GM21576 (cell line): ENCODE measurements at regions not wholly inside any gene's neighbourhood (a gene's known extent, or its start where the extent isn't known, plus 50 kb on each side); places are given as distances from the start of the nearest gene placed in this dataset.
"Not testable (repeated sequence)": the region's sequence is repeated elsewhere in the genome, so short reads cannot be mapped to it uniquely, and the experiment has no call there.

Experiments
- ATAC-seq: cut with Tn5 transposase; IDR thresholded peaks from one replicate; pipeline ENCODE4 v1.9.1; 2021; ENCODE audit warnings: mild to moderate bottlenecking, moderate library complexity; ENCODE audit not compliant: unreplicated experiment

DNA sequence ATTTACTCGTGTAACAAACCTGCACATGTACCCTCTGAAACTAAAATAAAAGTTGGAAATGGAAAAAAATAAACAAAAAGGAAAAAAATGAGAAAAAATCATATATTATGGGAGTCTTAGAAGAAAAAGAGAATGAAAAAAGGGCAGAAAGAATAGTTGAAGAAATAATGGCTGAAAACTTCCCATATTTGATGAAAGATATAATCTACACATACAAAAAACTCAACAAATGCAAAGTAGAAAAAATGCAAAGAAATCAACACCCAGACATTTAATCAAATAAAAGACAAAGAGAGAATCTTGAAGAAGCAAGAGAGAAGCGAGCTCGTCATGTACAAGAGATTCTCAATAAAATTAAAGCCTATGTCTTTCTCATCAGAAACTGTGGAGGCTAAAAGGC is 73.8 kb downstream of the SLC25A46 start:
- no peak for ATAC-seq

DNA sequence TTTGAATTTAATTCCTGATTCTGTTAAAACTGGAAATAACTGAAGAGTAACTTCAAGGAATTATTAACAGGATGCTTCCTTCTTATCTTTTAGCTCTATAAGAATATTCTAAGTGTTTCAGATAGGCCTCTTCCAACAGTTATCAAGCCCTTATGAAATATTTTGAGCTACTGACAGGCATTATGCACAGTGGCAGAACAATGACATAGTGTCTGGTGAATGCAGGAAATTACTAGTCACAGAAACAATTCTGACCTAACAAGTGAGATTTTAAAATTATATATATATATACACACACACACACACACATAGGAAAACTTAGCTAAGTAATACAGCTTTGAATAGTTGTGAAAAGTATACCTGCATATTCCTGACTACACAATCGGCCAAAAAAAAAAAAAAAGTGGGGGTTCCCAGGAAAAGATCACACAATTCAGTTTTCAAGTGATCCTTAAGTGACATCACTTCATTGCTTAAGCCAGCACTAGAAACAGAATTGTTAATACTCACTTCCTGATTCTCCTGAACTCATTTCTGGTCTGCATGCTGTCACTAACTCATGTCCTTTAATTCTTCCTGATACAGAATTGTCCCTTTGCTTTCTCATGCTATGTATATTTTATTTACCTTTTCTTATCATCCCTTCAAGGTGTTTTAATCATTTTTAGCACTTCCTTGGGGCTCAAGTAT is 77.3 kb downstream of the SLC25A46 start:
- ATAC-seq: no peak

DNA sequence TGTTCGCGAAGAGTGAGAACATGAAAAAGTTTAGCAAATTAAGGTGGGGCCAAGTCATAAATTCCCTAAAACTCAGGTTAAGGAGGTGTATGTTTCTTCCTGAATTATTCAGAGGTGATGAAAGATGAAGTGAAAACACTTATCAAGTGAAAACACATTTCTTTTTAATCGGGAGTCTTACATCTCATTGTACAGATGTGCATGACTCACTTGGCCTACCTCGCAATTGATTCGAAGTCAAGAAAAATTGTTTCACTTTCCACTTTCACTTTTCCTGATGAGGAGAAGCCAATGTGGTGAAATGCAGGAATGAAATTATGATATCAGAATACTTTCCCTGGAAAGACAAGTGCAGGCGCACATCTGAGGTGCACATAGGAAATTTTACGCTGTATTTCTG is 78.7 kb downstream of the SLC25A46 start:
- ATAC-seq: no peak

DNA sequence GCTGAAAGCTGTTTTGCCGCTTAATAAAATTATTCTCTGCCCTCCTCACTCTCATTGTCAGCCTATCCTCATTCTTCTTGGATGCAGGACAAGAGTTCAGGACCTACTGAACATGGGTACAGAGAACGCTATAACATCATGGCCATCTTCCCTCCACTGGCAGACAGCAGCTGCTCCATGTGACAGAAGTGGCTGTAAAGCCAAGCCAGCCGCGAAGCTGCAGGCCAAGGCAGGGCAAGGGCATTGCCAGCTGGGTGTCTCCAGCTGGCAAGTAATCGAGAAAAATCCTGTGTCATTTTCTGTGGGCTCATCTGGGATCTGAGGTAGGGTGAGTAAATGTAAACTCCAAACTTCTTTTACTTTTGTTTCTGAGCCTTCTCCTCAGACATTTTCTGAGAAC is 84.8 kb downstream of the SLC25A46 start:
- no peak for ATAC-seq

DNA sequence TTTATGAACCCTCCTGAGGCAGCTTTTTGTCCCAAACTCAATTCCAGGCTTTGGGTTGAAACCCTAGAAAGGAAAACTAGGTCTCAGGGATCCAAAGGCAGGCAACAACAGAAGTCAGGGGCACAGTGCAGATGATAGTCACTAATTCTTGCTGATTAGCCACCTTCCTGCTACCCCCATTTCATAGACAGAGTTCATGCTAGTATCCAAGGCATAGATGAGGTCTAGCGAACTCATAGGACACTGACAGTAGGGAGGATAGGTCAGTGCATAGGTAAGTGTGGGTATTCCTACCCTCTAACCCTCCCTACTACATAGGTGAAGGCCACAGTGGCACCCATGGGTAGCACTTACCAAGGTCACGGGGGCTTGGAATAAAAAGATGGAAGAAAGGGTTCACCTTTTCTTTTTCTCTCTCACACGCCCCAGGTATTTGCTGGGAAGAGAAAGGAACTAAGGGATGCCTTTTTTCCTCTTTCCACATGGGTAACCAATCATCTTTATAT is 86.2 kb downstream of the SLC25A46 start:
- no peak for ATAC-seq

DNA sequence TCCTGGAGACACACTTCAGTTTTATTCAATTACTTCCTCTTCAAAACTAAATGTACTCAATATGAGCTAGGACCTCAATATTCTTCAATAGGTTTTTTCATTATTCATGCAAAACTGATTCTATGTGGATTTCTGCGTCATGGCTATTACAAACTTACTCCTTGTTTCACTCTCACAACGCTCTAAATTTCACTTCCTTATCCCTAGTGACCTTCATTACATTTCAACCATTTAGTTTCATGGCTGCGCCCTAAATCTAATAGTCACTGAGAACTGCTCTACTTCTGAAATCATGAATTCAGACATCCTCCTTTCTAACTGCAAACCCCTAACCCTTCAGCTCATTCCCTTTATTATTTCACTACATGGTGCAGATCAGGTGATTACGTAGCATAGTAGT is 93.9 kb downstream of the SLC25A46 start:
- ATAC-seq: no peak

DNA sequence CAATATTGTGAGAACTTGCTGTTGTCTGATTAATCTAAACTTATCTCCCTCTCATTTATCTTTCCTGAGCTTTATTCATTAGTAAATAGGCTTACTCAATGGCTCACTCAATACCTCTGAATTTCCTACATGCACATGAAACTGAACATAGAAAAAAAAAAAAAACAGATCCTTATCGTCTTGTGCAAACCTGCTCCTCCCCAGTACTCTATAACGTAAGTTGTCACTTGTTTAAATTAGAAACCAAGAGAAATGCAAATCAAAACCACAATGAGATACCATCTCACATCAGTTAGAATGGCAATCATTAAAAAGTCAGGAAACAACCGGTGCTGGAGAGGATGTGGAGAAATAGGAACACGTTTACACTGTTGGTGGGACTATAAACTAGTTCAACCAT is 96.1 kb downstream of the SLC25A46 start:
- not testable (repeated sequence) for ATAC-seq

DNA sequence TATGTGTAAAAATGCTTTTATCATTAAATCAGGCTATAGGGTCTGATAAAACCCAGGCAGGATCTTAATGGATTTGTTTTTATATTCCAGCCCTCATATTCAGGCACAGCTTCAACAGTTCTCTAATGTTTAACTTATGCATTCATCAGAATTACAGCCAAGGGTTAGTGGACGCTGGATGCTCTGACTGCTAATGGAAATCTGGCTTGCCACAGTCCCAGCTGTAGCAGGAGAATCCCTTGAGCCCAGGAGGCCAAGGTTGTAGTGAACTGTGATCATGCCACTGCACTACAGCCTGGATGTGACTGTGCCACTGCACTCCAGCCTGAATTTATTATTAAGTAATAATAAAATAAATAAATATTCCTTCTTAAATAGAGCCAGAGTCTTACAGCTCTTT is 98.0 kb downstream of the SLC25A46 start:
- no peak for ATAC-seq

DNA sequence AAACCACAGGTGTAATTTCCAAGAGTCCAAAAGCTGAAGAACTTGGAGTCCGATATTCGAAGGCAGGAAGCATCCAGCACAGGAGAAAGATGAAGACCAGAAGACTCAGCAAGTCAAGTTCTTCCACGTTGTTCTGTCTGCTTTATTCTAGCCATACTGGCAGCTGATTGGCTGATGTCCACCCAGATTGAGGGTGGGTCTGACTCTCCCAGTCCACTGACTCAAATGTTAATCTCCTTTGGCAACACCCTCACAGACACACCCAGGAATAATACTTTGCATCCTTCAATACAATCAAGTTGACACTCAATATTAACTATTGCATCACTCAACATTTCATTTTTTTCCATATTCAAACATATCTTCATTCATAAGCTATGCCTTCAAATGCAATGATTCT is 99.5 kb downstream of the SLC25A46 start:
- ATAC-seq: not testable (repeated sequence)

DNA sequence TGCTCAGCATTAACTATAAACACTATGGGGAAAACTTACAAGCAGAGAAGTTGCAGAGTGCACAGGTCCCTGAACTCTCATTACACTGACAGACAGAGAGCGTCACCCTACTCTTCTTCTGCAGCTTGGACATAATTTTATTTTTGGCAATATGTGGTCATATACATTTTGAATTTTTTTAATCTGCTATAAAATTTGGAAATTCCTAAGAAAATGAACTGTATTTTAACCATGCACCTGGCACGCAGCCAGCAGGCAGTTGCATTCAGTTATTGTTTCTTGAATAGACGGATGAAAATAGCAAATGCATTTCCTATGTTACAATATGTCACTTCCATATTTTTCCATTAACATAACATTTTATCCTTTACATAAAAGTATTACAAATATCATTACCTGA is 100.2 kb downstream of the SLC25A46 start:
- no peak for ATAC-seq

DNA sequence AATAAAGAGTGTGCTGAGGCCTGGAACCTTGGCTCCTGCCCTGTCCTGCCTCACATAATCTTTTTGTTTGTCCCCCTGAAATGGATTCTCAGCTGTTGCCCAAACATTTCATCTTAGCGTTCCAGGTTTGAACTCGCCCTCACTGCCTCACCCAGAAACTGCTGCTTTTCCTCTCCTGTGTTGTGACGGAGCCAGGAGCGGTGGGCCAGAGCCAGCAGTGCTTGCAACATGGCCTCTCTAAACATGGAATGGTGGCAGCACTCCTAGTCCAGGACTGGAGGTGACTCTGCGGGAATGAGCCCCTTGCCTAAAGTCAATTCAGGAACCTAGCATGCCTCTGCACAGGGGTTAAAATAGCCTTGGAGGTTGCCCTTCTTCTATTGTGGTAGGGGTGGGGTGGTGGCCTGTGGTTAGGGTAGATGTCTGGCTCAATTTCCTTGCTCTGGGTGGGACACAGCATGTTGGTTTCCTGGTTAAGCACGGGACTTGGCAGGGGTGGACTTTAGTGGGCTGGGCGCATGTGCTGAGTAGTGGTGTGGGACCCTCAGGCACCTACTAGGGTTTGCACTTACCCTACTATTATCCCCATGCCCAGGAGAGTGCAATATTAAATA is 101.6 kb downstream of the SLC25A46 start:
- no peak for ATAC-seq

DNA sequence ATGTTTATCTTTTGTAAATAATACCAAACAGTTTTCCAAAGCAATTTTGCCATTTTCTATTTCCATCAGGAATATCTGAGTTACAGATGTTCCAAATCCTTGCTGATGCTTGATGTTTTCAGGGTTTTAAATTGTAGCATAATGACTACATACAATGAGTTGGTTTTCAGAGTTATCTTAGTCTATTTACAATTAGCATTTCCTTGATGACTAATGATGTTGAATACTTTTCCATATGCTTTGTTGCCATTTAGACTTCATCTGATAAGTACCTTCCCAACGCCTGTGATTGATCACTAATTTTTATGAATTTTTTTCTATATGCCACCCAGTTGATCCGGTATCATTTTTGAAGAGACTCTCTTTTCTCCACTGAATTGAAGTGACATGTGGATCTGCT is 102.3 kb downstream of the SLC25A46 start:
- ATAC-seq: no peak

DNA sequence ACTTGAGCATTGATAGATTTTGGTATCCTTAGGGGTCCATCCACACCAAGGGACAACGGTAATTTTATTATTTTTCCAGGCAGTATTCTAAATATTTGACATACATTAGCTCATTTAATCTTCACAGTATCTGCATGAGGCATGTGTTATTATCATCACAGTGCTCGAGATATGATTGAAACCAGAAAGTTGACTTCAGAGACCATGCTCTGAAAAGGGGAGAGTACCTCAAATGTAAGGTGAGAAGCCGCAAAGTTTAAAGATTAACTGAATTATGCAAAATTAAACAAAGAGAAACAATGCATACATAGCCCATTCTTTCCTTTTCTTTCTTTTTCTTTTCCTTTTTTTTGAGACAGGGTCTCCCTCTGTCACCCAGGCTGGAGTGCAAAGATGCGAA is 104.1 kb downstream of the SLC25A46 start:
- no peak for ATAC-seq

DNA sequence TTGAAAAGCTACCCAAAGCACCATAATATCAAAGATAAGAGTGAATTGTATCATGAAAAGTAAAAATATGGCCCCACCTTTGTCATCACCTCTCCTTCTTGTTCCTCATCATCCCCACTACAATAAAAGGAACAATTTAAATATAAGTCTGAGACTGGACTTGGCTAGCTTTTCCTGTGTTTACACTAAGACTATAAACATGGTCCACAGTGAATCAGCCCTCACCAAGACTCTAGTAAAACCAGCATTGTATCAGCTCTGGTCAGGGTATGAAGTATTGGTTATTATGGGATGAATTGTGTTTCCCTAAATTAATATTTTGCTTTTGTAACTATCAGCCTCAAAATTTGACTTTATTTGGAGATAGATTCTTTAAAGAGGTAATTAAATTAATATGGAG is 105.4 kb downstream of the SLC25A46 start:
- no peak for ATAC-seq

DNA sequence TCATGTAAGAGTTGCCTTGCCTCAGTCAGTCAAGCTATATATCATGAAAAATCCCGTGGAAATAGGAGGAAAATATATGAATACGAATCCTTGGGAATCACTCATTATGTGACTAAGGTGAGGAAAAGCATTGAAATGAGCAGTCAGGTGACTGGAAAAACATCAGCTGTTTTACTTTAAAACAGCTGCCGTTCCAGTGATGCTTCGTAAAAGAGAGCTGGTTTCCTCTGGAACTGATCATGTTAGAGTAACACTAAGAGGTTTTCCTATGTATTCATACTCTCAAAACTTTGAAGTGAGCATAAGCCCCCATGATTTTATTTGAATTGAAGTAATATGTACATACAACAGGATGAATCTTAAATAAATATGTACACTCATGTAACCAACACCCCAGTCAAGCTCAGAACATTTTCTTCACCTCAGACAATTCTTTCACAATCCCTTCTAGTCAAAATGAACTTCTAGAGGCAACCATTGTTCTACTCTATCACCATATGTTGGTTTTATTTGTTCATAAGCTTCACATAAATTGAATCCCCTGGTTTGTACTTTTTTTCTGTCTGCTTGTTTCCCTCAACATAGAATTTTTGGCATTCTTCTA is 107.7 kb downstream of the SLC25A46 start:
- ATAC-seq: no peak

DNA sequence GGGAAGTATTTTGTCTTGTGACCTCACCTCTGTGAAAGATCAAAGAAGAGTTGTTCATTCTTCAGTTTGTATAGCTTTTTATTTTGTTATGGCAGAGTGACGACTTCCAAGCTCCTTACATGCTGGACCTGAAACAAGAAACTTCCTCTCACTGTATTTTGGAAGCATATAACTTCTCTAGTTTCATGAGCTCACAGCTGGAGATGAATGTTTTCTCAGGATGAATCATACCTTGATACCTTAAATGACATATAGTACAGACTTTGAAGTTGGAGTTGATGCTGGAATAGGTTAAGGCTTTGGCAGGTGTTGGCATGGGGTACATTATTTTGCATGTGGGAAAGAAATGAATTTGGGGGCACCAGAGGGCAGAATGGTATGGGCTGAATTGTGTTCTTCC is 112.5 kb downstream of the SLC25A46 start:
- no peak for ATAC-seq

DNA sequence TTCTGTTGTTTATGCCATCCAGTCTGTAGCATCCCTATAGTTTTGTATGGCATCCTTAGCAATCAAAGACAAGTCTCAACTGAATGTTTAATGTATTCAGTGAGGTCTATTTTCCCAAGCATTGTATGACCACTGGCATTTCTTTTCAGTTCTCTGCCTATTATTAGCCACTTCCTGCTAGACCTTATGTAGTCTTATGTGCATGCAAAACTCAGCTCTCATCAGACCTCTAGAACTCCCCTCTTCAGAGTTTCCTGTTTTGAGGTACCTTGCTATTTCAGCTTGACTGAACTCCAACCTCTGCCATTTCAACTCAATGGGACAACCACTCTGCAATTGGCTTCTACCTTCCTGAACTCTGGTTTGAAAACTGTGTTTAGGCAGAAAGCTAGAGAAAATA is 113.2 kb downstream of the SLC25A46 start:
- ATAC-seq: peak; percentile 100

DNA sequence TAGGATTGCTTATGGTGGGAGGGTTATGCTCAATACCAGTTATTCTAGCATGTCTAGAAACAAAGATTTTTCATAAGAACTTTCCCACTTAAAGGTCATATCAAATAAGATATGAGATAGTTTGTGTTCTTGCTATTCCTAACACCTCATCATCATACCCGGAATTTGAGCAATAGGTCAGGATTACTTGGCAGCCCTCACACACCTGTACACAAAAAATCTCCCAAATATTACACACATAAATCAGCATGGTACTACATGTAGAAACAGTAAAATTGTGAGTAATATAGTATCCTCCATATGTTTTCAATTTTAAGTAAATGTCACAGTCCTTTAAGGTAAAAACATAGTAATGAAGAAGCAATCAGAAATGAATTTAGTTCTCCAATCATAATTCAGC is 113.7 kb downstream of the SLC25A46 start:
- no peak for ATAC-seq

DNA sequence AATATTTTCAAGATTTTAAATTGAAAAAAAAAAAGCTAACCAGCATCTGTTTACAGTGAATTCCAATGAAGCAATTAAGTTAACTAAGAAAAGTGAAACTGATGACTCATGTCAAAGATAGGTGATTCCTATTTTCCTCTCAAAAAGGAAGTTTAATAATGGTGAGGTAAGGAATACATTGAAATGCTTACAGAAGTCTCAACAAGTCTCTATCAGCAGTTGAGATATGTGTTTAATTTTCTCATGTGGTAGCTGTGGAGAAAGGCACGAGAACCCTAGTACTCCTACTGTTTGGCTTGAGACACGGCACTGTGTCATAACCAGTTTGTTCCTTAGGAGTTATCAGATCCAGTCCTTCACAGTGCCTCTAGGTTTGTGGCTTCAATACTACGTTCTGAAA is 114.5 kb downstream of the SLC25A46 start:
- ATAC-seq: no peak

DNA sequence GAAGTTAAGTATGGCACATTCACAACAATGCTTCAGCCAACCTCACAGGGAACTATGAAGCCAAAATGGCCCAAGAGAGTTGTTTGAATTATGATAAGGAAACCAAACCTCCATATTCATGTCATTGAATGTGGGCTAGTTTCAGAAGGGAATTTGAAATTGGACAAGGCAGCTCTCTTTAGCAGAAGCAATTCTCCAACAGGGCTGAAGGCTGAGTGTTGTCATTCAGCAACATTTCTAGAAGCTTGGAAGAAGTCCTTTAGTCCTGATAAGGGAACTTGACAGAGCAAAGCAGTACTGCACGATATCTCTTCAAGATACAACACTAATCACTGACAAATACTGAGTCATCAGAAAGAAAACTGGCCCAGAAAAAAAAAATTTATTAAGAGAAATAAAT is 115.4 kb downstream of the SLC25A46 start:
- no peak for ATAC-seq

DNA sequence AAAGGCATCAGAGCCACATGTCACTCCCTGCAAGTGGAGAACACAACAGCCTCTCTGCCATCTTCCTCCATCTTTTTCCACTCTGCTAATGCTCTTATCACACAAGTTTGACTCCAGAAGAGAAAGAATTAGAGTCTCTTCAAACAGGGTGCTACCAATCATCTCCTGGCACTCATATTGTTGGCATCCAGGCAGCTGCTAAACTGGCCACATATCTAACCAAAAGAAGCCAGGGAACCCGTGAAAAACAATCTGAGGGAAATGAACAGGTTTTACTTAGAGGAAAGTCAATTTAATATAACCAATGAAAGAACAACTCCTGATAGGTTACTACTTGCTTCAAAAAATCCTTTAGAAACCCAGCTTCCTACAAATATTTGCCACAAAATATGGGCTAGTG is 117.2 kb downstream of the SLC25A46 start:
- ATAC-seq: no peak

DNA sequence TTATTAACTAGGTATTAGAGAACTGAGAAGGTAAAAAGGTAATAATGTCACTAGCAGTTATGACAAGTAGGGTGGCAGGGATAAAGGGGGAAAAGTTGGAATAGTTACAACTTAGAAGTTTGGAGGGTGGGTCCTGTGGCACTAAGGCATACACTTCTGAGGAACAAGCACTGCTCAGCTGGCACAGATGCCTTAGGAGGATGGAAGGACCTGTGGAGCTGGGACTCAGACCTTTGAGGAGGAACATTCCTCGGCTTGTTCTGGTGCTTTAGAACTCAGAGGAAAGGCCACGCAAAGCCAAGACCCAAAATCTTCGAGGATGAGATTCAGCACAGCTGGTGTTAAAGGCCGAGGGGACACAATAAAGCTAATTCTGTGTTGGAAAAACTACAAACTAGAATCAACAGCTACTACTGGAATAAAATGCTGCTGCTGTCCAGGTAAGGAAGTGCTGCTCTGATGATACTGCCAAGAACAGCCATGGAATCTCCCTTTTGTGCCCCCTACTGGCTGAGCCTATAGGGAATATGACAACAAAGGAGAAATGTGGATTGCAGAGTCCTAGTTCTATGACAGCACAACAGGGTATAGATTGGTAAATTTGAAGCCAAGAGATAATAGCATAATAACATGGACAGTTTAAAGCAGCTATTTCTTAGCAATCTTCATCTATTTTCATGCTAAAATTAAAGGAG is 126.7 kb downstream of the SLC25A46 start:
- ATAC-seq: peak; percentile 55
